ENCODE measurements at regions not wholly inside any gene's neighbourhood (a gene's known extent, or its start where the extent isn't known, plus 50 kb on each side); places are given as distances from the start of the nearest gene placed in this dataset.

DNA sequence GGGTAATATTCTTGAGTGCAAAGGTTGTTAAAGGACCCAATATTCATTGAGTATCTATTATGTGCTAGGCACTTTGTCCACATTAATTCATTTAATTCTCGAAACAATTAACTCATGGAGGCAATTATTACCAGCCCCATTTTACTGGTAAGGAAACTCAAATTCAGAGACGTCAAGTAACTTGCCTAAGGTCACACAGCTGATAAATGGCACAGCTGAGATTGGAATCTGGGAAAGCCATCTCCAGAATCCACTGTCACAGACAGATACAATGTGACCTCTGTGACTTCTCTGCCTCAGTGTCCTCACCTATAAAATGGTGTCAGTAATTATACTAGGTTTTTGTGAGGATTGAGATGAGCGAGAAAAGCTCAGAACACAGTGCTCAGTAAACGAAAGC lies 320.8 kb upstream of the ZFHX3 start:
- intact Hi-C loops (cut with micrococcal nuclease), result no loop called here
- H4K20me1 ChIP-seq (ENCODE audit: low read length), result no peaks in the 10 kb centered on the region
- no peaks in the 10 kb centered on the region for H3K9me3 ChIP-seq (ENCODE audit: low read length)
- no peak overlapping the region for H3K4me3 ChIP-seq (ENCODE audit: low read length)
- H3K79me2 ChIP-seq (ENCODE audit: low read length), result no peaks in the 10 kb centered on the region
- no peaks in the 10 kb centered on the region for H3K4me1 ChIP-seq (ENCODE audit: insufficient read depth, low read length)
- H3K27me3 ChIP-seq (ENCODE audit: low read length), result peaks cover 42% of the 10 kb centered on the region
- TF ChIP-seq EZH2phosphoT487 (IDR thresholded peaks at IDR 0.05; ENCODE audit: borderline replicate concordance, low read length) (no peak), EZH2 (IDR thresholded peaks at IDR 0.05; ENCODE audit: low read length, unreplicated experiment) (no peak)
- TF ChIP-seq, protein P1, sequence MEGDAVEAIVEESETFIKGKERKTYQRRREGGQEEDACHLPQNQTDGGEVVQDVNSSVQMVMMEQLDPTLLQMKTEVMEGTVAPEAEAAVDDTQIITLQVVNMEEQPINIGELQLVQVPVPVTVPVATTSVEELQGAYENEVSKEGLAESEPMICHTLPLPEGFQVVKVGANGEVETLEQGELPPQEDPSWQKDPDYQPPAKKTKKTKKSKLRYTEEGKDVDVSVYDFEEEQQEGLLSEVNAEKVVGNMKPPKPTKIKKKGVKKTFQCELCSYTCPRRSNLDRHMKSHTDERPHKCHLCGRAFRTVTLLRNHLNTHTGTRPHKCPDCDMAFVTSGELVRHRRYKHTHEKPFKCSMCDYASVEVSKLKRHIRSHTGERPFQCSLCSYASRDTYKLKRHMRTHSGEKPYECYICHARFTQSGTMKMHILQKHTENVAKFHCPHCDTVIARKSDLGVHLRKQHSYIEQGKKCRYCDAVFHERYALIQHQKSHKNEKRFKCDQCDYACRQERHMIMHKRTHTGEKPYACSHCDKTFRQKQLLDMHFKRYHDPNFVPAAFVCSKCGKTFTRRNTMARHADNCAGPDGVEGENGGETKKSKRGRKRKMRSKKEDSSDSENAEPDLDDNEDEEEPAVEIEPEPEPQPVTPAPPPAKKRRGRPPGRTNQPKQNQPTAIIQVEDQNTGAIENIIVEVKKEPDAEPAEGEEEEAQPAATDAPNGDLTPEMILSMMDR (conservative IDR thresholded peaks at IDR 0.05; ENCODE audit: low read depth, low read length), result no peak
- ChIA-PET POLR2A (ENCODE audit: unreplicated experiment) (no interaction called here), CTCF (no interaction called here)
- ATAC-seq (no peak), DNase-seq (no peak)
- H3K36me3 ChIP-seq (ENCODE audit: low read depth, low read length), result no peaks in the 10 kb centered on the region
- no peak overlapping the region for H3K27ac ChIP-seq (ENCODE audit: low read length)
- H3F3A ChIP-seq (ENCODE audit: low read length, unreplicated experiment), result no peaks in the 10 kb centered on the region
- H3K9me2 ChIP-seq (replicated peaks; ENCODE audit: low read length), result no peaks in the 10 kb centered on the region
- BruUV-seq (replicated peaks), result no TSS peak
- no peak overlapping the region for H3K9ac ChIP-seq (ENCODE audit: low read length)
- H3K4me2 ChIP-seq (ENCODE audit: low read length), result no peak overlapping the region
- H2AFZ ChIP-seq (ENCODE audit: low read length), result no peak overlapping the region

DNA sequence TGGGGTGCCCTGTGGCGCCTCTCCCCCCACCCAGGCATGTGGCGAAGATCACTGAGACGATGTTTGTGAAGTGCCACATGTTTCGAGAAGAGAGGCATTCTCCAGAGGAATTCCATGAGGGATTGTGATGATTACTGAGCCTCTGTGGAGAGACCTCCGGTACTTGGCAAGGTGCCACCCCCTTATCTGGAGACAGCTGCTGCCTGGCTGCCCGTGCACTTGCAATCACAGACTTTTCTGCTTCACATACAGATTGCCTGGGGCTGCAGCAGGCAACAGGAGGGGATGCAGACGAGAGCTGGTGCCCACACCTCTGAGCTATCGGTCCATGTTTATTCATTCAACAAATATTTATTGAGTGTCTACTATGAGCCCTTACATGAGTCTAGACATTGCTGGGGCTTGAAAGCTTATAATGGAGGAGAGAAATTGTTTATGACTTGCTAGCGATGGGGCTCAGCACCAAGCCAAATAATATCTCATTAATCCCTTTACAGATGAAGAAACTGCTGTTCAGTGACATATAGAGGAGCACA lies 317.2 kb upstream of the ZFHX3 start:
- H4K20me1 ChIP-seq (ENCODE audit: low read length), result no peaks in the 10 kb centered on the region
- ChIA-PET CTCF (no interaction called here), POLR2A (ENCODE audit: unreplicated experiment) (no interaction called here)
- H2AFZ ChIP-seq (ENCODE audit: low read length), result no peak overlapping the region
- no peaks in the 10 kb centered on the region for H3F3A ChIP-seq (ENCODE audit: low read length, unreplicated experiment)
- intact Hi-C loops (cut with micrococcal nuclease), result no loop called here
- H3K4me3 ChIP-seq (ENCODE audit: low read length), result no peak overlapping the region
- H3K9me2 ChIP-seq (replicated peaks; ENCODE audit: low read length), result no peaks in the 10 kb centered on the region
- no peak overlapping the region for H3K4me2 ChIP-seq (ENCODE audit: low read length)
- ATAC-seq (no peak), DNase-seq (no peak)
- H3K27me3 ChIP-seq (ENCODE audit: low read length), result peaks cover 24% of the 10 kb centered on the region
- H3K9ac ChIP-seq (ENCODE audit: low read length), result no peak overlapping the region
- no peaks in the 10 kb centered on the region for H3K79me2 ChIP-seq (ENCODE audit: low read length)
- BruUV-seq (replicated peaks), result no TSS peak
- H3K36me3 ChIP-seq (ENCODE audit: low read depth, low read length), result no peaks in the 10 kb centered on the region
- no peaks in the 10 kb centered on the region for H3K4me1 ChIP-seq (ENCODE audit: insufficient read depth, low read length)
- H3K9me3 ChIP-seq (ENCODE audit: low read length), result no peaks in the 10 kb centered on the region
- TF ChIP-seq EZH2 (IDR thresholded peaks at IDR 0.05; ENCODE audit: low read length, unreplicated experiment), result no peak
- TF ChIP-seq, protein P1 (conservative IDR thresholded peaks at IDR 0.05; ENCODE audit: low read depth, low read length), result no peak
- TF ChIP-seq EZH2phosphoT487 (IDR thresholded peaks at IDR 0.05; ENCODE audit: borderline replicate concordance, low read length), result no peak
- H3K27ac ChIP-seq (ENCODE audit: low read length), result no peak overlapping the region

DNA sequence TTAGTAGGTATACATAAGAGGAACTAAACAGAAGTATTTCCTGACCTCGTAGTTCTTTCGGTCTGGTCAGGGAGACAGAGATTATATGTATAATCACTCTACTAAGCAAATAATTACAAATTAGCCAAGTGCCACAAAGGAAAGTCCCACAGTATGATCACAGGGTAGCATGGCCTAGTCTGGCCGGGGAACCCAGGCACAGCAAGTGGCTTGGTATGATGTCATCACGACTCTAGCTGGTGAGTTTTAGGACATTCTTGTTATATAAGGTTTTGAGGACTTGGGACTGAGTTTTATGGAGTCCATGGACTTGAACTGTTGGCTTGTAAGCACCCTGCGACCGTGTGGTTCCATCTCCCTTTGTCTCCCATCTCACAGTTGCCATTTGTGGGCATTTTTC lies 316.5 kb upstream of the ZFHX3 start:
- TF ChIP-seq EZH2 (IDR thresholded peaks at IDR 0.05; ENCODE audit: low read length, unreplicated experiment), result no peak
- TF ChIP-seq, protein P1 (conservative IDR thresholded peaks at IDR 0.05; ENCODE audit: low read depth, low read length), result no peak
- no peak for TF ChIP-seq EZH2phosphoT487 (IDR thresholded peaks at IDR 0.05; ENCODE audit: borderline replicate concordance, low read length)
- H4K20me1 ChIP-seq (ENCODE audit: low read length), result no peaks in the 10 kb centered on the region
- ChIA-PET CTCF (no interaction called here), POLR2A (ENCODE audit: unreplicated experiment) (no interaction called here)
- no peaks in the 10 kb centered on the region for H3K36me3 ChIP-seq (ENCODE audit: low read depth, low read length)
- H3K79me2 ChIP-seq (ENCODE audit: low read length), result no peaks in the 10 kb centered on the region
- no peaks in the 10 kb centered on the region for H3F3A ChIP-seq (ENCODE audit: low read length, unreplicated experiment)
- DNase-seq, result no peak
- BruUV-seq (replicated peaks), result no TSS peak
- no peak overlapping the region for H3K9ac ChIP-seq (ENCODE audit: low read length)
- peaks cover 24% of the 10 kb centered on the region for H3K27me3 ChIP-seq (ENCODE audit: low read length)
- no peak overlapping the region for H3K4me2 ChIP-seq (ENCODE audit: low read length)
- H3K27ac ChIP-seq (ENCODE audit: low read length), result no peak overlapping the region
- no peaks in the 10 kb centered on the region for H3K9me3 ChIP-seq (ENCODE audit: low read length)
- no peaks in the 10 kb centered on the region for H3K4me1 ChIP-seq (ENCODE audit: insufficient read depth, low read length)
- H3K4me3 ChIP-seq (ENCODE audit: low read length), result no peak overlapping the region
- intact Hi-C loops (cut with micrococcal nuclease), result no loop called here
- no peak for ATAC-seq
- H3K9me2 ChIP-seq (replicated peaks; ENCODE audit: low read length), result no peaks in the 10 kb centered on the region
- H2AFZ ChIP-seq (ENCODE audit: low read length), result no peak overlapping the region

Data from PC-3 (cell line).